ENCODE measurements at regions not wholly inside any gene's neighbourhood (a gene's known extent, or its start where the extent isn't known, plus 50 kb on each side); places are given as distances from the start of the nearest gene placed in this dataset.
"Not testable (repeated sequence)": the region's sequence is repeated elsewhere in the genome, so short reads cannot be mapped to it uniquely, and the experiment has no call there.

- DNase-seq (ENCODE audit: low spot score), result no peak
These were observed 237.2 kb downstream of the ASMT start for GRCh38 chrX:1852082-1852481.

- no peak for DNase-seq (ENCODE audit: low spot score)
These were observed 238.6 kb downstream of the ASMT start for GRCh38 chrX:1853447-1853846.

GRCh38 chrX:1853916-1854315, 239.1 kb downstream of the ASMT start:
- no peak for DNase-seq (ENCODE audit: low spot score)

GRCh38 chrX:1854861-1855260, 240.0 kb downstream of the ASMT start:
- DNase-seq (ENCODE audit: low spot score), result not testable (repeated sequence)

GRCh38 chrX:1859266-1859665, 244.4 kb downstream of the ASMT start:
- DNase-seq (ENCODE audit: low spot score), result not testable (repeated sequence)

GRCh38 chrX:1860936-1861594, 246.2 kb downstream of the ASMT start:
- no peak for DNase-seq (ENCODE audit: low spot score)

GRCh38 chrX:1863995-1864394, 249.1 kb downstream of the ASMT start:
- not testable (repeated sequence) for DNase-seq (ENCODE audit: low spot score)

- DNase-seq (ENCODE audit: low spot score), result no peak
These were observed 255.6 kb downstream of the ASMT start for GRCh38 chrX:1870421-1870820.

- DNase-seq (ENCODE audit: low spot score), result no peak
These were observed 257.0 kb downstream of the ASMT start for GRCh38 chrX:1871887-1872286.

GRCh38 chrX:1873671-1874070, 258.8 kb downstream of the ASMT start:
- no peak for DNase-seq (ENCODE audit: low spot score)

GRCh38 chrX:1874416-1874815, 259.6 kb downstream of the ASMT start:
- DNase-seq (ENCODE audit: low spot score), result no peak

GRCh38 chrX:1874899-1875298, 260.0 kb downstream of the ASMT start:
- DNase-seq (ENCODE audit: low spot score), result no peak

- DNase-seq (ENCODE audit: low spot score), result no peak
These were observed 261.2 kb downstream of the ASMT start for GRCh38 chrX:1876041-1876440.

GRCh38 chrX:1877780-1878179, 262.9 kb downstream of the ASMT start:
- no peak for DNase-seq (ENCODE audit: low spot score)

- DNase-seq (ENCODE audit: low spot score), result not testable (repeated sequence)
These were observed 266.3 kb downstream of the ASMT start for GRCh38 chrX:1880884-1881817.

GRCh38 chrX:1883772-1884171, 268.9 kb downstream of the ASMT start:
- peak; percentile 44 for DNase-seq (ENCODE audit: low spot score)

GRCh38 chrX:1884446-1884845, 269.6 kb downstream of the ASMT start:
- DNase-seq (ENCODE audit: low spot score), result no peak

GRCh38 chrX:1885116-1885515, 270.3 kb downstream of the ASMT start:
- DNase-seq (ENCODE audit: low spot score), result no peak

GRCh38 chrX:1888305-1888704, 273.4 kb downstream of the ASMT start:
- DNase-seq (ENCODE audit: low spot score), result not testable (repeated sequence)

- no peak for DNase-seq (ENCODE audit: low spot score)
These were observed 279.1 kb downstream of the ASMT start for GRCh38 chrX:1894026-1894294.

GRCh38 chrX:1894740-1895139, 279.9 kb downstream of the ASMT start:
- no peak for DNase-seq (ENCODE audit: low spot score)

GRCh38 chrX:1895583-1895982, 280.7 kb downstream of the ASMT start:
- DNase-seq (ENCODE audit: low spot score), result no peak

GRCh38 chrX:1899841-1900240, 285.0 kb downstream of the ASMT start:
- DNase-seq (ENCODE audit: low spot score), result no peak

- DNase-seq (ENCODE audit: low spot score), result no peak
These were observed 288.0 kb downstream of the ASMT start for GRCh38 chrX:1902901-1903235.
